Testis (tissue), 2 donors: ENCODE measurements at regions not wholly inside any gene's neighbourhood (a gene's known extent, or its start where the extent isn't known, plus 50 kb on each side); places are given as distances from the start of the nearest gene placed in this dataset.

ENCODE experiments used
- CTCF ChIP-seq, 3 experiments: fragments of 450-650 bp in 2 of 3; fragments of 200-600 bp in 1 of 3; sonication (generic) in 1 of 3; IDR thresholded peaks; one replicate each; pipeline ENCODE4 v1.5.1; 2016 to 2019; ENCODE audit warnings: antibody characterized with exemption in 3 of 3, mild to moderate bottlenecking in 2 of 3, moderate library complexity in 1 of 3
- POLR2A ChIP-seq: fragments of 450-650 bp; IDR thresholded peaks from one replicate; pipeline ENCODE4 v1.6.1; 2017; ENCODE audit warnings: antibody characterized with exemption, mild to moderate bottlenecking, moderate library complexity

GRCh38 chr1:13930151-13930550, 230.2 kb downstream of the PRDM2 start:
- no peak for TF ChIP-seq CTCF (IDR thresholded peaks at IDR 0.05)
- no peak for TF ChIP-seq POLR2A
